H1 (cell line): ENCODE measurements at regions not wholly inside any gene's neighbourhood (a gene's known extent, or its start where the extent isn't known, plus 50 kb on each side); places are given as distances from the start of the nearest gene placed in this dataset.

Experiments
- CTCF ChIA-PET: fragments of 300-600 bp; sonication (Branson Sonifier 250); formaldehyde crosslinking; loops from one replicate; lab custom pipeline; 2021; ENCODE audit not compliant: partially characterized antibody; lab: Charles Lee
- POLR2A ChIA-PET: fragments of 300-600 bp; sonication (Branson Sonifier 250); formaldehyde crosslinking; loops from one replicate; lab custom pipeline; 2021; ENCODE audit warnings: inconsistent platforms; ENCODE audit not compliant: partially characterized antibody; lab: Charles Lee
- DNase-seq, 2 experiments: peaks; one replicate each; pipeline versions ENCODE4 v3.0.0 to v3.0.0-alpha.2; 2010 to 2022; ENCODE audit warnings: low spot score in 2 of 2, low read depth in 1 of 2, mixed read lengths in 1 of 2
- FAIRE-seq: peaks from 2 replicates; lab custom pipeline; 2011; peaks lifted over from hg19 to GRCh38; lab: Jason Lieb, UNC
- H2AFZ ChIP-seq: 2 replicates; pipeline ENCODE4 v1.8.1; 2012; ENCODE audit warnings: low read length, inconsistent platforms
- H2AK5ac ChIP-seq: 2 replicates; pipeline ENCODE4 v1.6.1; 2013; ENCODE audit warnings: low read depth, low read length
- H2BK120ac ChIP-seq: replicated peaks from 2 replicates; pipeline ENCODE3; 2013; ENCODE audit warnings: low read depth, low read length, inconsistent platforms
- H2BK12ac ChIP-seq: 2 replicates; pipeline ENCODE4 v1.6.1; 2013; ENCODE audit warnings: low read depth, low read length
- H2BK15ac ChIP-seq: 2 replicates; pipeline ENCODE4 v1.6.1; 2013; ENCODE audit warnings: low read length
- H2BK20ac ChIP-seq: 2 replicates; pipeline ENCODE4 v1.6.1; 2013; ENCODE audit warnings: low read length
- H2BK5ac ChIP-seq: 2 replicates; pipeline ENCODE4 v1.6.1; 2013; ENCODE audit warnings: low read depth, low read length
- H3K14ac ChIP-seq: 2 replicates; pipeline ENCODE4 v1.6.1; 2013; ENCODE audit warnings: inconsistent platforms; ENCODE audit not compliant: insufficient read length
- H3K18ac ChIP-seq: 2 replicates; pipeline ENCODE4 v1.6.1; 2013; ENCODE audit warnings: low read length; ENCODE audit errors: extremely low read depth
- H3K23ac ChIP-seq: 2 replicates; pipeline ENCODE4 v1.6.1; 2013; ENCODE audit warnings: inconsistent platforms; ENCODE audit not compliant: insufficient read length
- H3K23me2 ChIP-seq: 2 replicates; pipeline ENCODE4 v1.6.1; 2013; ENCODE audit warnings: low read depth, low read length
- H3K27ac ChIP-seq: 2 replicates; pipeline ENCODE4 v1.6.1; 2011; ENCODE audit warnings: low read depth, low read length, inconsistent platforms
- H3K27me3 ChIP-seq, 4 experiments: replicated peaks in 1 of 4; 1 replicate in 1 of 4; 2 replicates in 3 of 4; pipeline versions ENCODE4 v1.6.1 to v1.8.1; 2011 to 2013; ENCODE audit warnings: low read length in 3 of 4, mild to moderate bottlenecking in 3 of 4, inconsistent platforms in 2 of 4, mixed read lengths in 2 of 4, moderate library complexity in 1 of 4; ENCODE audit not compliant: control insufficient read depth in 3 of 4, insufficient read depth in 3 of 4; ENCODE audit errors: extremely low read depth in 1 of 4
- H3K36me3 ChIP-seq, 4 experiments: 2 replicates each; pipeline versions ENCODE4 v1.6.1 to v1.8.1; 2011 to 2013; ENCODE audit warnings: mild to moderate bottlenecking in 4 of 4, low read length in 3 of 4, moderate library complexity in 2 of 4, control low read depth in 1 of 4, inconsistent platforms in 1 of 4; ENCODE audit not compliant: insufficient read depth in 4 of 4, control insufficient read depth in 2 of 4
- H3K4ac ChIP-seq: replicated peaks from 2 replicates; pipeline ENCODE3; 2013; ENCODE audit warnings: low read length, low read depth, mixed read lengths, inconsistent platforms; ENCODE audit not compliant: insufficient read length
- H3K4me1 ChIP-seq, 4 experiments: replicated peaks in 1 of 4; 1 replicate in 1 of 4; 2 replicates in 3 of 4; pipeline versions ENCODE4 v1.6.1 to v1.8.1; 2011 to 2013; ENCODE audit warnings: low read length in 3 of 4, inconsistent platforms in 2 of 4, mixed read lengths in 1 of 4; ENCODE audit not compliant: insufficient read depth in 4 of 4, control insufficient read depth in 3 of 4
- H3K4me2 ChIP-seq, 2 experiments: 2 replicates each; pipeline versions ENCODE4 v1.6.1 to v1.8.1; 2011 to 2013; ENCODE audit warnings: low read depth in 2 of 2, low read length in 2 of 2, control low read depth in 1 of 2, inconsistent platforms in 1 of 2, mild to moderate bottlenecking in 1 of 2; ENCODE audit not compliant: insufficient read depth in 1 of 2
- H3K4me3 ChIP-seq, 4 experiments: fragments of 200-600, 300-600 bp in 1 of 4; sonication (generic), shearing (Covaris generic), sonication (Bioruptor Twin) in 1 of 4; 2 replicates each; pipeline versions ENCODE4 v1.5.1 to v1.8.1; 2011 to 2016; ENCODE audit warnings: low read length in 4 of 4, low read depth in 3 of 4, control low read depth in 2 of 4, inconsistent platforms in 2 of 4, mild to moderate bottlenecking in 2 of 4, mixed read lengths in 1 of 4, moderate library complexity in 1 of 4; ENCODE audit not compliant: insufficient read depth in 2 of 4; ENCODE audit errors: extremely low read depth in 1 of 4
- H3K56ac ChIP-seq: replicated peaks from 2 replicates; pipeline ENCODE3; 2013; ENCODE audit warnings: low read depth, mild to moderate bottlenecking, mixed read lengths, low read length, inconsistent platforms; ENCODE audit not compliant: insufficient read length
- H3K79me1 ChIP-seq: 2 replicates; pipeline ENCODE4 v1.6.1; 2013; ENCODE audit warnings: low read depth, low read length, control low read depth
- H3K79me2 ChIP-seq, 2 experiments: 2 replicates each; pipeline versions ENCODE4 v1.6.1 to v1.8.1; 2012 to 2013; ENCODE audit warnings: low read length in 2 of 2, mild to moderate bottlenecking in 2 of 2, inconsistent platforms in 1 of 2; ENCODE audit not compliant: insufficient read depth in 2 of 2, control insufficient read depth in 1 of 2
- H3K9ac ChIP-seq, 4 experiments: replicated peaks in 1 of 4; 1 replicate in 1 of 4; 2 replicates in 3 of 4; pipeline versions ENCODE4 v1.6.1 to v1.8.1; 2011 to 2013; ENCODE audit warnings: low read depth in 3 of 4, low read length in 3 of 4, control low read depth in 2 of 4, mild to moderate bottlenecking in 2 of 4, moderate library complexity in 2 of 4, inconsistent platforms in 1 of 4; ENCODE audit errors: extremely low read depth in 1 of 4
- H3K9me3 ChIP-seq, 2 experiments: 2 replicates each; pipeline versions ENCODE4 v1.6.1 to v1.8.1; 2012 to 2013; ENCODE audit warnings: mild to moderate bottlenecking in 2 of 2, moderate library complexity in 2 of 2, control low read depth in 1 of 2, inconsistent platforms in 1 of 2, low read depth in 1 of 2, low read length in 1 of 2, mixed read lengths in 1 of 2; ENCODE audit not compliant: insufficient read depth in 2 of 2
- H4K20me1 ChIP-seq, 2 experiments: replicated peaks in 1 of 2; 2 replicates each; pipeline versions ENCODE3 to v1.8.1; 2011 to 2013; ENCODE audit warnings: inconsistent platforms in 2 of 2, low read length in 2 of 2, mild to moderate bottlenecking in 1 of 2; ENCODE audit not compliant: insufficient read depth in 2 of 2, control insufficient read depth in 1 of 2
- H4K5ac ChIP-seq: 2 replicates; pipeline ENCODE4 v1.6.1; 2013; ENCODE audit warnings: low read length, low read depth, mixed read lengths, inconsistent platforms; ENCODE audit not compliant: insufficient read length
- H4K8ac ChIP-seq: 2 replicates; pipeline ENCODE4 v1.8.0; 2013; ENCODE audit warnings: mild to moderate bottlenecking, moderate library complexity, low read length, inconsistent platforms; ENCODE audit not compliant: insufficient read depth; ENCODE audit errors: extremely low read depth
- H4K91ac ChIP-seq: replicated peaks from 2 replicates; pipeline ENCODE3; 2013; ENCODE audit warnings: low read length, mixed read lengths, inconsistent platforms; ENCODE audit not compliant: insufficient read length
- ATF2 ChIP-seq: IDR thresholded peaks from 2 replicates; pipeline ENCODE4 v1.6.1; 2012; ENCODE audit warnings: low read length, inconsistent platforms
- ATF3 ChIP-seq: IDR thresholded peaks from 2 replicates; pipeline ENCODE4 v1.6.1; 2011; ENCODE audit warnings: low read depth, mild to moderate bottlenecking, low read length; ENCODE audit not compliant: insufficient read depth
- CBX5 ChIP-seq: fragments of 300-800, 300-1000 bp; sonication (generic); IDR thresholded peaks from 2 replicates; pipeline ENCODE4 v1.7.1; 2016; ENCODE audit warnings: antibody characterized with exemption, low read length, low read depth
- GTF2F1 ChIP-seq: IDR thresholded peaks from 2 replicates; pipeline ENCODE4 v1.6.1; 2012; ENCODE audit warnings: low read depth, low read length, improper control_type of control experiment, borderline replicate concordance
- HDAC6 ChIP-seq: IDR thresholded peaks from one replicate; pipeline ENCODE4 v1.7.1; 2012; ENCODE audit warnings: low read depth, mild to moderate bottlenecking, inconsistent platforms, low read length, moderate library complexity
- POLR2A ChIP-seq, 2 experiments: IDR thresholded peaks; 1 replicate in 1 of 2; 2 replicates in 1 of 2; pipeline ENCODE4 v1.6.1; 2011; ENCODE audit warnings: low read depth in 2 of 2, low read length in 2 of 2, mild to moderate bottlenecking in 2 of 2; ENCODE audit errors: control extremely low read depth in 1 of 2
- RBBP5 ChIP-seq: IDR thresholded peaks from 2 replicates; pipeline ENCODE4 v1.7.1; 2012; ENCODE audit warnings: low read depth, mild to moderate bottlenecking, inconsistent platforms, low read length, moderate library complexity, borderline replicate concordance
- RFX5 ChIP-seq: IDR thresholded peaks from 2 replicates; pipeline ENCODE4 v1.6.1; 2011; ENCODE audit warnings: low read depth, low read length, improper control_type of control experiment, borderline replicate concordance
- SIRT6 ChIP-seq: IDR thresholded peaks from one replicate; pipeline ENCODE4 v1.7.1; 2012; ENCODE audit warnings: low read length, inconsistent platforms
- SIX5 ChIP-seq: IDR thresholded peaks from 2 replicates; pipeline ENCODE4 v1.6.1; 2011; ENCODE audit warnings: mild to moderate bottlenecking, low read depth, low read length
- SP1 ChIP-seq: IDR thresholded peaks from 2 replicates; pipeline ENCODE4 v1.6.1; 2011; ENCODE audit warnings: low read depth, low read length
- TAF1 ChIP-seq: IDR thresholded peaks from 2 replicates; pipeline ENCODE4 v1.6.1; 2011; ENCODE audit warnings: mild to moderate bottlenecking, low read depth, low read length
- YY1 ChIP-seq: IDR thresholded peaks from 2 replicates; pipeline ENCODE4 v1.6.1; 2011; ENCODE audit warnings: low read depth, mild to moderate bottlenecking, low read length
- ZNF274 ChIP-seq: IDR thresholded peaks from 2 replicates; pipeline ENCODE4 v1.7.0; 2012; ENCODE audit warnings: low read length, borderline replicate concordance; ENCODE audit errors: extremely low read depth
- WGBS, 2 experiments: shearing (Covaris generic) in 1 of 2; methylation state at CpG; one replicate each; pipeline versions ENCODE4 v1.1.6 to v1.1.7; 2013 to 2015; ENCODE audit warnings: low lambda C conversion rate in 2 of 2, mixed read lengths in 2 of 2, inconsistent platforms in 1 of 2, low coverage in 1 of 2, missing lambda C conversion rate in 1 of 2; ENCODE audit not compliant: insufficient replicate concordance in 2 of 2, insufficient coverage in 1 of 2, insufficient read length in 1 of 2; ENCODE audit errors: extremely low coverage in 1 of 2, missing lambda C conversion rate in 1 of 2; 5-methylcytosine and 5-hydroxymethylcytosine counted together

- WGBS, 2 experiments: 95% methylated on average over 1 of the region's 1 CpG; no CpG with 5 or more reads in 1 of the 2 experiments
- no peak for TF ChIP-seq CBX5
- no peak for TF ChIP-seq SP1
- TF ChIP-seq GTF2F1: no peak
- TF ChIP-seq TAF1: no peak
- no peak for TF ChIP-seq ATF2
- TF ChIP-seq HDAC6: no peak
- TF ChIP-seq ZNF274: no peak
- TF ChIP-seq SIRT6: no peak
- TF ChIP-seq RFX5: no peak
- no peak for TF ChIP-seq POLR2A (IDR thresholded peaks at IDR 0.05; ENCODE audit: control extremely low read depth in 1 of 2, low read depth in 2 of 2, low read length in 2 of 2)
- no peak for TF ChIP-seq YY1
- TF ChIP-seq SIX5: no peak
- no peak for TF ChIP-seq RBBP5
- no peak for TF ChIP-seq ATF3
These were observed 68.3 kb downstream of the NR2F2 start for GRCh38 chr15:96398776-96399175.

More at GRCh38 chr15:96398776-96399175, 68.3 kb downstream of the NR2F2 start:
- H2AK5ac ChIP-seq: no peak overlapping the region
- ChIA-PET CTCF (interaction anchor here (1.5 kb wide), 1 partner anchor 38 kb away, joined by 5 read pairs; no protein-coding TSS in a partner anchor), POLR2A (no interaction called here)
- H3K56ac ChIP-seq: no peak overlapping the region
- H4K8ac ChIP-seq: no peak overlapping the region
- H3K23ac ChIP-seq: no peak overlapping the region
- H2BK15ac ChIP-seq: no peak overlapping the region
- no peak overlapping the region for H3K14ac ChIP-seq
- H3K79me1 ChIP-seq: no peaks in the 10 kb centered on the region
- no peak overlapping the region for H2BK5ac ChIP-seq
- H3K9ac ChIP-seq: no peak overlapping the region
- H3K79me2 ChIP-seq: no peaks in the 10 kb centered on the region
- no peak overlapping the region for H4K91ac ChIP-seq
- no peaks in the 10 kb centered on the region for H4K20me1 ChIP-seq
- H3K9me3 ChIP-seq: no peaks in the 10 kb centered on the region
- no peak overlapping the region for H3K4me3 ChIP-seq
- no peak overlapping the region for H2BK20ac ChIP-seq
- H3K18ac ChIP-seq: no peak overlapping the region
- no peak for FAIRE-seq
- H2BK120ac ChIP-seq: no peak overlapping the region
- H3K4me2 ChIP-seq: no peak overlapping the region
- no peak for DNase-seq
- H3K27me3 ChIP-seq: peaks cover 0 to 11% (median 1%) of the 10 kb centered on the region in 4 experiments; a peak in 4 of 7 replicates
- H3K4me1 ChIP-seq: no peaks in the 10 kb centered on the region
- no peak overlapping the region for H2BK12ac ChIP-seq
- H3K4ac ChIP-seq: no peak overlapping the region
- no peak overlapping the region for H4K5ac ChIP-seq
- H3K23me2 ChIP-seq: no peaks in the 10 kb centered on the region
- H3K36me3 ChIP-seq: no peaks in the 10 kb centered on the region
- no peak overlapping the region for H3K27ac ChIP-seq
- H2AFZ ChIP-seq: no peak overlapping the region
